NCI-H345 (cell line): ENCODE measurements at regions not wholly inside any gene's neighbourhood (a gene's known extent, or its start where the extent isn't known, plus 50 kb on each side); places are given as distances from the start of the nearest gene placed in this dataset.

Experiments
- DNase-seq: peaks from one replicate; lab custom pipeline; 2025; lab: John Stamatoyannopoulos, UW

GRCh38 chr13:39858794-39859193 is 203.3 kb downstream of the COG6 start:
- DNase-seq, result no peak

GRCh38 chr13:39859898-39860297 is 204.4 kb downstream of the COG6 start:
- no peak for DNase-seq

DNA sequence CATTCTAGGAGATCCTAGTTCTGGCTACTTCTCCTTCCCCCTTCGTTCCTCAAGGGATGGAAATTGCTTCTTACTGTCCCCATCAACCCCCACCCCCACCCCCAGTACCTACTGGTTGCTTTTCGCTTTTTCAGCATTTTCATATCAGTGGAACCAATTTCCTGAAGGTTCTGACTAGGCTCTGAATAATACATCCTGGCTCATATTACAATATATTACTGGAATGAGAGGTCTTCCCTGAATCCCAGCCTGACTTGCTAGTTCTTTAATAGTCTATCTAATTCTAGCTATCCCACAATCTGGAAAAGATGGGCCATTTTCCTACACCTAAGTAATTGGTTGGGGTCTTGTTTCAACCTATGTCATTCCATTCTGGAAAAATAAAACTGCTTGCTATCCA is 207.4 kb downstream of the COG6 start:
- DNase-seq, result no peak

- DNase-seq, result no peak
Observed at GRCh38 chr13:39864221-39864620, 208.8 kb downstream of the COG6 start.

DNA sequence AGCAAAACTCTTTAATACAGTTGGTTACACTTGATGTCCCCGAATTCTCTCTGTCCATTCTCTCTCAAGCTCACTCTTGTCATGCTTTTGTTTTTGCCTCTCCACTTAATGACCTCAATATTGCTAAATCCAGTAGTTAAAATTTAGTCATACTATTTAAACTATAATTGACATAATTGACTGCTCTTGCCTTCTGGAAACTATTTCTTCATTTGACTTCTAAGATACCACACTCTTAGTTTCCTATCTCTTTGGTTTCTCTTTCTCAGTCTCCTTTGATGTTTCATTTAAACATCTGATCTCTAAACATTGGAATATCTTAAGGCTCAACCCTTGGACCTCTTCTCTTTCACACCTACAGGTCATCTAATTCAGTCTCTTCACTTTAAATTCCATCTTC is 211.3 kb downstream of the COG6 start:
- DNase-seq, result no peak

DNA sequence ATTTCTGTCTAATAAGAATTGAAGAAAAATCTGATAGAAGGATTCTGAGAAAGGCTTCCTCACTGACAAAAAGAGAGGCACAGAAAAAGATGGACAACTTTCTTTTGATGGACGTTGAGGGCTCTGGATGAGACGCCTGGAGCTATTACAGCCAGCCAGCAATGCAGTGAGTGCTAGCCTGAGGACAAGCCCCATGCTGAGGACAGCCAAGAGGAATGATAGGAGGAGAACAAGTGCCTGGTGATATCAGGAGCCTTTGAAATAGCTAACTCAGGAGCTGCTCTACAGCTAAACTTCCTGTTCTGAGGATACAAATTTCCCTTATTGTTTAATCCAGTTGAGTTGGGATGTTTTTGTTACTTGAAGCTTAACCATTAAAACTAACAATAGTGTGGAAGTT is 212.3 kb downstream of the COG6 start:
- peak; percentile 43 for DNase-seq

- DNase-seq, result no peak
Observed at GRCh38 chr13:39870197-39870747, 214.8 kb downstream of the COG6 start.

DNA sequence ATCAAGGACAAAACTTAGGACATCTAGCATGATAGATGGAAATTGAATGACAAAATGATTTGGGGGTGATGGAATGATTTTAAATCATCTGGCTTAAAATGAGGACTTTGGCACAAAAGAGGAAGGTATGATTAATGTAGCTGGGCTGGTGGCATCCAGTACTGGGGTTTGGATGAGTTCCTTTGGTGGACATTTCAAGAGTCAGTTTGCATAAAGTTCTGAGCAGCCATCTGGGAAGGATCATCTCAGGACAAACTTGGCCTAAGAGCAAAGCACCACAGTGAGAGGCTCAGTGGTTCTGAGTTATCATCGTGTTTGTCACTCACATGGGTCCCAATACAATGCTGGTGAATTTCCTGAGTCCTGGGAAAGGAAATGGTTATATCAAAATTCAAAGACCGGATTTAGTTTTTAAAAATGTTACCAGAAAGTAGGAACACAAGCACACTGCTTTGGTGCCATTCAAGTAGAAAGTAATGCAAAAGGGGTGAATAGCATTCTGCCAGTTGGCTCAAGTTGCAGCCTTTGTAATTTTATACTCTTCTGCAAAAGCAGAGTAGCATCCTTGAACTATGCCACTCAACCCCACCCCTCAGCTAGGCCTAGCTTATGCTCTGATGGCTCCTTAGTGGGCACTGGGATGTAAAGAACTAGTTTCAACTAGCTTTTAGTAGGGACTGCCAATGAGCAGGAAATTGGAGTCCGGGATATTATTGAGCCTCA is 219.0 kb downstream of the COG6 start:
- no peak for DNase-seq

DNA sequence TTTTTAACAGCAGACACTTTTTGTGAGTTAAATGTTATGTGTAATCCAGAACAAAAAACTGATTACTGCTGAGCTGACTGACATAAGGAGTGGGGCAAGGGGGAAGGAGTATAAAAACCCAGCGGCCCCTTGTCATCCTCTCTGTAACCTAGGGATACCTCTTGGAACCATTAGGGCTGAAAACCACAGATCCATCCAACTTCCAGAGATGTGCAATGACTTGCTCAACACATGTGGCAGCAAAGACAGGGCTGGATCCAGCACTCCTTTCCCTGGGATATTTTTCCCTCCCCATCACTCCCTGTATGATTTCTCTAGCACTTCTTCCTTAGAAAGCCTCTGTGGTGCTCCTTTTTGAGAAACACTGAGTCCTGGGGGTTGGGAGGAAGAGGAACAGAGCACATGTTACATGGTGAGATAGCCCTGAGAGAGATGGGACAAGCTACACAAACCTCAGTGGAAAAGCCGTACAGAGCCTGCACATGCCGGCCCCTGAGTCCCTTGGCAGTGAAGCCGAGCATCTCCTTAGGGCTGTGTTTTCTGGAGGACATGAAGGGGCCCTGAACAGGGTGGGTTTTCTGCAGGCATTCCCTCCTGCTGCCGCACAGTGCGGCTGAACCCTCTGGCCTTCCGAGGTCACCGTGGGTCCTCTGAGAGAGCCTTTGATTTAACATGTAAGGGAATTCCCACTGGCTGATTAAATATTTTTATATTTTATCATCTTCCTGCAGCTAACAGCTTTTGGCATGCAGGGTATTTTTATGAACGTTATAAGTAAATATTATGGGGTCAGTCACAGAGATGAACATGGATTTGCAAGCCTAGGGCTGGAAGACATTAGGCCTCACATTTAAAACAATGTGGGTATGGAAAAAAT is 219.9 kb downstream of the COG6 start:
- no peak for DNase-seq

DNA sequence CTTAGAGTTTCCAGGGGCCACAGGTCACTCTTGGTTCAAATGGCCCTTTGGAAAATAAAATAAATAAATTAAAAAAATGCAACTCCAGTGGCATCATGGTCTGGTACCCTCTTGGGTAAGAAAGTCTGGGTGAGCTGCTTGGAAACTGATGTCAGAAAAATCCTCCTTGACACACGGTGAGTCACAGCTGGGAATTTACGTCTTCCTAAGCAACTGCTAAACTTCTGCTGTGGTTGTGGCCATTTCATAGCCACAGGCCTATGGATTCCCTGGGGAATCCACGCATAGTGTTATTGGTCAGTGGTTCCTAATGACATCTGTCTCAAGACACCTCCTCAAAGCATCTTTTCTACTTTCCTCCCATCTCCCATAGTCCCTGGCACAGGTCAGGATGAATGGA is 220.8 kb downstream of the COG6 start:
- DNase-seq, result no peak

DNA sequence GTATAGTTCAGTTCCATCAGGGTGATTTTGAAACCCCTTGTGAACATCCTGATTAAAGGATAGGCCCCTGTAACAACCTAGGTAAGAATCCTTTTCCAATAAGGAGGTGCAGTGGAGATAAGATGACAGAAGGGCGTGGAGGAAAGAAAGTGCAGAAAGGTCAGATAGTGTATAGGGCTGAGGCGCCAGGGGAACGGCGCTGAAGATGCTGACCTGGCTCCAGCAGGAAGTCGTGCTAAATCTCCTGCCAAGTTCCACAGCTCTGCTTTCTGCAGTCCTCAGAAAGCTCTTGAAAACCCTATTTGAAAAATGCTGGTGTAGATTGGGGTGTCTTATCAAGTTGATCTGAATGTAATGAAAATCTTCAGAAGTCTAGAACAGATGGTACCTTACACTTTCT is 221.7 kb downstream of the COG6 start:
- no peak for DNase-seq

GRCh38 chr13:39879286-39880035 is 224.0 kb downstream of the COG6 start:
- DNase-seq, result no peak

DNA sequence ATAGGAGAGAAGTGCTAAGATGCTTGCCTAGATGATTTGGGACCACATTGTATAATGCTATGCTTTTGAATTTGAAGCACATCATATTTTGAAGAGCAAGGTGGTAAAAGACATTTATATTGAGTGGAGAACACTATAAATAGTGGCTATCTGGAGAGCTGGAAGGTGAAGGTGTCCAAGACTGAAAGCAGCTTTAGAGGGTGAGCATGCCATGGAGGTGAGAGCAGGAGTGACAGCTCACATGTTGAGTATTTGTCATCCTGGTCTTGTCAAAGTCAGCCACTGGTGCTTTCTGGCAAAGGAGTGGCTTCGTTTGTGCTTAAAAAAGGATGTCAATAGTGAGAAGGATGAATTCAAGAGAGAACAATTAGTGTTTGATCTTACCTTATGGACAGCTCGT is 225.9 kb downstream of the COG6 start:
- no peak for DNase-seq

GRCh38 chr13:39881887-39882286 is 226.4 kb downstream of the COG6 start:
- DNase-seq, result no peak

DNA sequence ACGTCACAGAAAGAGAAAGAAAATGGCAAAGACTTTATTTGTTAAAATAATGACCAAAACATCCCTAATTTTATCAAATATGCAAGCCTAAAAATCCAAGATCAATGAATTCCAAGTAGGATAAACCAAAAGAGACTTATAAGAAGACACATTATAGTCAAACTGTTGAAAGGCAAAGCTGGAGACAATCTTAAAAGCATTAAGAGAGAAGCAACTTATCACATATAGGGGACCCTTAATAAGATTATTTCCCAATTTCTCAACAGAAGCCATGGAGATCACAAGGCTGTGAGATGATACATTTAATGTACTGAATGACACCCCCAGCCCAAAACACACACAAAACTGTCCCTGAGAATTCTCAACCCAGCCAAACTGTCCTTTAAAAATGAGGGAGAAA is 228.7 kb downstream of the COG6 start:
- no peak for DNase-seq

DNA sequence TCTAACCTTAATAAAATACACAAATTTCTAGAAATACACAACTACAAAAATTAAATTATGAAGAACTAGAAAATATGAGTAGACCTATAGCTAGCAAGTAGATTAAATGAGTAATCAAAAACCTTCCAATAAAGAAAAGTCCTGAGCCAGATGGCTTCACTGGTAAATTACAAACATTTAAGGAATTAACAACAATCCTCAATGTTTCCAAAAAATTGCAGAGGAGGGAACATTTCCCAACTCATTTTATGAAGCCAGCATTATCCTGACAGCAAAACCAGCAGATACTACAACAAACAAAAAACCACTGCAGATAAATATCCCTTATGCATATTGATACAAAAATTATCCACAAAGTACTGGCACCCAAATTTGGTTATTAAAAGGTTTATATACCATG is 230.9 kb downstream of the COG6 start:
- DNase-seq, result no peak

GRCh38 chr13:39887387-39887786 is 231.9 kb downstream of the COG6 start:
- no peak for DNase-seq

DNA sequence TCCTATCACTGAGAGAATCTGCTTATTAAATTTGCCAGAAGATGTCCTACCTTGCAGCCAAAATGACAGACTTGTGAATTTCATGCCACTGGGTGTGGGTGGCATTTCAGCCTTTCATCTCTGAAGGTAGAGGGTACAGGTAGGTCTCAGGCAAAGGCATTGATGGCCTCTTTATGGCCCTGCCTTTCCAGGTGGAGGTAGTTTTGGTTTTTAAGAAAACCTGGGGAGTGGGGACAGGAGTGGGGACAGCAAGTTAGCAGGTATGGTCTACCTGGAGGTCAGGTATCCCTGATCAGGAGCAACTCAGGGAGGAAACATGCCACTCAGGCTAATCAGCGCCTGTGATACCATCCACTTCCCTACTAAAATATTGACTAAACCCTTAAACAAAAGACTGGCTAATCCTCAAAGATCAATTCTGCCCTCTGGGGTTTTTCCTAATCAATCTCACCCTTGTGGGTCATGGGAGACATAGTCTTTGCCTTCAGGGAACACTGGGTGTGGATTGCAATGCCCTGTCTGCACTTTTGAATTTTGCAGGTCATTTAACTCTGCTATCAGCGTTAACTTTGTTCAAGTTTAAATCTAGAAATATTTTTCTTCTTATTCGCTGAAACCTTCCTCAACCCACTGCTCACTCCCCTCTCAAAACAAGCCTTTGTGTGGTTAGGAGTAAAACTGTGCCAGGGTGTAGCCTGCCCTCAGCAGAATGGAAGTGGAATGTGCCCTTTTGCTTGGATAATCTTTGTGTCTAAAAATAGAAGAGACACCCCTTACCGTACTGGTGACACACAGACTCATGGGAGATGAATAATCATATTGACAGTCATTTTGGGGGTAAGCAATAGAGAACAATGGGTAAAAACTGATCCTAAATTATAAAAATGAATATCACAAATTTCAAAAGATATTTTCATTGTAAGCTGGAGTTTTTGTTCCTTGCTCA is 233.7 kb downstream of the COG6 start:
- DNase-seq, result no peak

DNA sequence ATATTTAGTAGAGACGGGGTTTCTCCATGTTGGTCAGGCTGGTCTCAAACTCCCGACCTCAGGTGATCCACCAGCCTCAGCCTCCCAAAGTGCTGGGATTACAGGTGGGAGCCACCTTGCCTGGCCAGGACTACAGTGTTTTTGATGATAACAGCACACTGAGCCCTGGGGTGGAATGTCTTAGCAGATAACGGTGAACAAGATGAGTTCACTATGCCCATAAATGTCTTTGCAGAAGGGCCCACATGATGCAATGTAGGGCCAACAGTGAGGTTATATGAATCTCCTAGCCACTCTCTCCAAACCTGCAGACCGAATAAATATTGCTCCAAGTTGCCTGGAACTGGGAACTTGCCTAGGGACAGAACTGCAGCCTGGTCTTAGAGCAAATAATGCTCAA is 235.1 kb downstream of the COG6 start:
- DNase-seq, result no peak

DNA sequence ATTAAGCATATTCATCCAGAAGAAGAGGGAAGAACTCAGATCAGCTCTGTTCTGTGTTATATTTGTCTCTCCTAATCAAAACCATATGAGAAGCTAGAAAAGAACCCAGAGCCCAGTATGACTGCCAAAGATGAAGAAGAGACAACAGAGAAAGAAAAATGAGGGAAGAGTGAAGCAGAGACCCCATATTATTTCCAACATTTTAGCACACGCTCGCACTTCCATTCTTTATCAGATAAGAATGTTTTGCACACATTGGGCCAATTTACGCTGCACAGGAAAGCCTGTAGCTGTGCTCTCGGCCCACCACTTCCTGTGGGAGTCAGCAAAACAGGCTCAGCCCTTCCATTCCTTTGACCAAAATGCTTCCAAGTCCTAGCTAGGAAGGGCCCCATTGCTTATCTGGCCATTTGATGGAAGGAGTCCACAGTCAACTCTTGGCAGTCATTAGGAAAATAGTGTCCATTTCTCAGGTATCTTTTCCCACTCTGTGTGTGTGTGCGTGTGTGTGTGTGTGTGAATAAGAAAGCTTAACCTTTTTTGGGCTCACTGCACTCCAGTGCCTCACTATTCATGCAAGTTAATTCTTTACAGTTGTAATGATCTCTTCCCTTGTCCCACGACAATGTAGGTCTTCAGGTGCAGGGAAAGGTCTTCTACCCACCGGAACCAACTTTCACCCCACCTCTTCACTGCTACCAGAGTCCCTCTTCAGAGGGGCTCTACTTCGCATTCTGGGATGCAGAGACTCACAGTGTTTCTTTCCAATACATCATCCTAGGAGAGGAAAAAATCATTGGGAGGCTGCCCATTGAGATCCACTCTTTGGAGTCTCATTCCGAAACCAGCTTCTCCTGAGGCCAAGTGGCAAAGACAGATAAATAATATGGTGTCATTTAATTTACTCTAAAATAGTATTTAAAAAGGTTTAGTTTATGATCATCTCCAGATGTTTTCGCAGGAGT is 237.5 kb downstream of the COG6 start:
- no peak for DNase-seq
